ENCODE measurements at regions not wholly inside any gene's neighbourhood (a gene's known extent, or its start where the extent isn't known, plus 50 kb on each side); places are given as distances from the start of the nearest gene placed in this dataset.

DNA sequence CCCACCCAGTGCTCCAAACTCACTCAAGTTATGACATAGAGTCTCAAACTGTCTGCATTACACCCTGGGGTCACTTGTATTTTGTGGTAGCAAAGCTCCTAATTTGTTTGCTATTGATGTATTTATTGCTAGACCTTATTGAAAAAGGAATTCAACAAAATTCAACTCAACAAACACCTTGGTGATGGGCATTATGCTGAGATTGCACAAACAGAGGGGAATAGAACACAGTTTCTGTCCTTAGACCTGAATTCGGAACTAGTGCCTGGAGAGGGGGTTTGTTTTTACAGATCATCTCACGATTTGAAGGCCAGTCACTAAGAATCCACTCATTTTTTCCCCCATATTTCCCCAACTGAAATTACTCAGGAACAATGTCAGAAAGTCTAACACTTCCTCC lies 53.5 kb upstream of the MAPK4 start:
- ChIA-PET RAD21 (ENCODE audit: low non-redundant PET in 1 of 2, low total read pairs in 2 of 2, uncharacterized antibody in 2 of 2, unreplicated experiment in 2 of 2) (no interaction called here), POLR2A (no interaction called here), CTCF (no interaction called here)
- no peaks in the 10 kb centered on the region for H3K4me1 ChIP-seq (ENCODE audit: control insufficient read depth in 1 of 2, insufficient read depth in 2 of 2, low read length in 2 of 2)
- no peak for TF ChIP-seq CBX3 (IDR thresholded peaks at IDR 0.05; ENCODE audit: low read depth)
- no peak for TF ChIP-seq RAD21 (IDR thresholded peaks at IDR 0.05; ENCODE audit: low read depth)
- TF ChIP-seq ELF1 (IDR thresholded peaks at IDR 0.05; ENCODE audit: borderline replicate concordance, low read depth): no peak
- TF ChIP-seq ZFX (IDR thresholded peaks at IDR 0.05): no peak
- TF ChIP-seq EZH2 (IDR thresholded peaks at IDR 0.05): no peak
- TF ChIP-seq EZH2phosphoT487 (IDR thresholded peaks at IDR 0.05; ENCODE audit: borderline replicate concordance): no peak
- no peak for TF ChIP-seq SP1 (IDR thresholded peaks at IDR 0.05; ENCODE audit: low read depth)
- TF ChIP-seq, protein P1, sequence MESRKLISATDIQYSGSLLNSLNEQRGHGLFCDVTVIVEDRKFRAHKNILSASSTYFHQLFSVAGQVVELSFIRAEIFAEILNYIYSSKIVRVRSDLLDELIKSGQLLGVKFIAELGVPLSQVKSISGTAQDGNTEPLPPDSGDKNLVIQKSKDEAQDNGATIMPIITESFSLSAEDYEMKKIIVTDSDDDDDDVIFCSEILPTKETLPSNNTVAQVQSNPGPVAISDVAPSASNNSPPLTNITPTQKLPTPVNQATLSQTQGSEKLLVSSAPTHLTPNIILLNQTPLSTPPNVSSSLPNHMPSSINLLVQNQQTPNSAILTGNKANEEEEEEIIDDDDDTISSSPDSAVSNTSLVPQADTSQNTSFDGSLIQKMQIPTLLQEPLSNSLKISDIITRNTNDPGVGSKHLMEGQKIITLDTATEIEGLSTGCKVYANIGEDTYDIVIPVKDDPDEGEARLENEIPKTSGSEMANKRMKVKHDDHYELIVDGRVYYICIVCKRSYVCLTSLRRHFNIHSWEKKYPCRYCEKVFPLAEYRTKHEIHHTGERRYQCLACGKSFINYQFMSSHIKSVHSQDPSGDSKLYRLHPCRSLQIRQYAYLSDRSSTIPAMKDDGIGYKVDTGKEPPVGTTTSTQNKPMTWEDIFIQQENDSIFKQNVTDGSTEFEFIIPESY (IDR thresholded peaks at IDR 0.05; ENCODE audit: extremely low read depth, insufficient replicate concordance, low read length): no peak
- TF ChIP-seq CEBPB (IDR thresholded peaks at IDR 0.05; ENCODE audit: low read depth): no peak
- no peaks in the 10 kb centered on the region for H3K9me3 ChIP-seq (ENCODE audit: control insufficient read depth in 1 of 2, insufficient read depth in 1 of 2, low read depth in 1 of 2, low read length in 2 of 2)
- BruUV-seq (replicated peaks): no TSS peak
- no peak for ATAC-seq
- H3K79me2 ChIP-seq (ENCODE audit: insufficient read depth, low read length): no peaks in the 10 kb centered on the region
- H3K4me3 ChIP-seq (replicated peaks in 1 of 2; ENCODE audit: low read depth in 1 of 2, low read length in 2 of 2): no peak overlapping the region
- no peak overlapping the region for H3K4me2 ChIP-seq (ENCODE audit: low read length)
- H3K27ac ChIP-seq (ENCODE audit: low read depth, low read length): no peak overlapping the region
- no peaks in the 10 kb centered on the region for H3K9me2 ChIP-seq (ENCODE audit: insufficient read depth)
- no peak overlapping the region for H3K9ac ChIP-seq (ENCODE audit: low read length)
- H3K36me3 ChIP-seq (ENCODE audit: control insufficient read depth in 1 of 2, insufficient read depth in 2 of 2, low read length in 2 of 2): no peaks in the 10 kb centered on the region
- no peaks in the 10 kb centered on the region for H3K27me3 ChIP-seq (ENCODE audit: insufficient read depth, low read length)
- H4K20me1 ChIP-seq (ENCODE audit: insufficient read depth): no peaks in the 10 kb centered on the region
- DNase-seq (ENCODE audit: low read depth, low spot score): no peak
- H2AFZ ChIP-seq (ENCODE audit: low read depth, low read length, poor library complexity, severe bottlenecking): no peak overlapping the region
- intact Hi-C loops (cut with micrococcal nuclease): loop anchor here (5.0 to 10.0 kb wide), 2 partner anchors 361 to 548 kb away; no protein-coding TSS in a partner anchor

DNA sequence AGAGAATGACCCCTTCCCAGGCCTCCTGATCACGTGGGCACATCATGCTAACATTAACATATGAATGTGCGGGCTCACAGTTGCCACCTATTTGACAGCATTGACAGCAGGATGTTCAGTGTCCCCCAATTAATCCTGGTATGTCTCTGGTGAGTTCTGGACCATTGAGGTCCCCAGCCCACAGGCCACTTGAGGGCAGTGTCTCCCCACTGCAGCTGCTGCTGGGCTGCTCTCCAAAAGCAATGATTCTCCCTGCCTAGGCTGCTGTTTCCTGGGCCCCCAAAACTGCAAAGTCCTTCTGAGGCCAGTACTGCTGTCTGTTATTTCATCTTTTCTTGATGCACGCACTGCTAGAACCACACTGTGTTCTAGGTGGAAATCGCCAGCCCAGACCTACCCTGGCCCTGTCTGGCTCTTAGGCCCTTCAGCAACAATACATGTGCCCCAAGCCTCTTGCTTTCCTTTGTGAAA lies 52.7 kb upstream of the MAPK4 start:
- H3K36me3 ChIP-seq (ENCODE audit: control insufficient read depth in 1 of 2, insufficient read depth in 2 of 2, low read length in 2 of 2): no peaks in the 10 kb centered on the region
- H3K9ac ChIP-seq (ENCODE audit: low read length): no peak overlapping the region
- CTCF ChIA-PET: no interaction called here
- no peak overlapping the region for H3K4me3 ChIP-seq (replicated peaks in 1 of 2; ENCODE audit: low read depth in 1 of 2, low read length in 2 of 2)
- H3K27ac ChIP-seq (ENCODE audit: low read depth, low read length): no peak overlapping the region
- H3K27me3 ChIP-seq (ENCODE audit: insufficient read depth, low read length): no peaks in the 10 kb centered on the region
- no peak overlapping the region for H3K4me2 ChIP-seq (ENCODE audit: low read length)
- H3K4me1 ChIP-seq (ENCODE audit: control insufficient read depth in 1 of 2, insufficient read depth in 2 of 2, low read length in 2 of 2): no peaks in the 10 kb centered on the region
- no peaks in the 10 kb centered on the region for H3K9me2 ChIP-seq (ENCODE audit: insufficient read depth)
- no peaks in the 10 kb centered on the region for H3K79me2 ChIP-seq (ENCODE audit: insufficient read depth, low read length)
- no peak overlapping the region for H2AFZ ChIP-seq (ENCODE audit: low read depth, low read length, poor library complexity, severe bottlenecking)
- BruUV-seq (replicated peaks): no TSS peak
- POLR2A ChIA-PET: no interaction called here
- TF ChIP-seq, protein P1 (IDR thresholded peaks at IDR 0.05; ENCODE audit: extremely low read depth, insufficient replicate concordance, low read length): no peak
- TF ChIP-seq RAD21 (IDR thresholded peaks at IDR 0.05; ENCODE audit: low read depth): peak; percentile 86
- no peak for TF ChIP-seq EGR1 (IDR thresholded peaks at IDR 0.05; ENCODE audit: low read depth)
- TF ChIP-seq, protein P2, sequence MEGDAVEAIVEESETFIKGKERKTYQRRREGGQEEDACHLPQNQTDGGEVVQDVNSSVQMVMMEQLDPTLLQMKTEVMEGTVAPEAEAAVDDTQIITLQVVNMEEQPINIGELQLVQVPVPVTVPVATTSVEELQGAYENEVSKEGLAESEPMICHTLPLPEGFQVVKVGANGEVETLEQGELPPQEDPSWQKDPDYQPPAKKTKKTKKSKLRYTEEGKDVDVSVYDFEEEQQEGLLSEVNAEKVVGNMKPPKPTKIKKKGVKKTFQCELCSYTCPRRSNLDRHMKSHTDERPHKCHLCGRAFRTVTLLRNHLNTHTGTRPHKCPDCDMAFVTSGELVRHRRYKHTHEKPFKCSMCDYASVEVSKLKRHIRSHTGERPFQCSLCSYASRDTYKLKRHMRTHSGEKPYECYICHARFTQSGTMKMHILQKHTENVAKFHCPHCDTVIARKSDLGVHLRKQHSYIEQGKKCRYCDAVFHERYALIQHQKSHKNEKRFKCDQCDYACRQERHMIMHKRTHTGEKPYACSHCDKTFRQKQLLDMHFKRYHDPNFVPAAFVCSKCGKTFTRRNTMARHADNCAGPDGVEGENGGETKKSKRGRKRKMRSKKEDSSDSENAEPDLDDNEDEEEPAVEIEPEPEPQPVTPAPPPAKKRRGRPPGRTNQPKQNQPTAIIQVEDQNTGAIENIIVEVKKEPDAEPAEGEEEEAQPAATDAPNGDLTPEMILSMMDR (IDR thresholded peaks at IDR 0.05 in 2 of 3, conservative IDR thresholded peaks at IDR 0.05 in 1 of 3; ENCODE audit: borderline replicate concordance in 1 of 3, insufficient read depth in 1 of 3, low read depth in 2 of 3, low read length in 2 of 3): peak; percentile 70 to 85 (median 79)
- RAD21 ChIA-PET (ENCODE audit: low non-redundant PET in 1 of 2, low total read pairs in 2 of 2, uncharacterized antibody in 2 of 2, unreplicated experiment in 2 of 2): no interaction called here
- no peaks in the 10 kb centered on the region for H4K20me1 ChIP-seq (ENCODE audit: insufficient read depth)
- H3K9me3 ChIP-seq (ENCODE audit: control insufficient read depth in 1 of 2, insufficient read depth in 1 of 2, low read depth in 1 of 2, low read length in 2 of 2): no peaks in the 10 kb centered on the region
- DNase-seq (ENCODE audit: low read depth, low spot score) (no peak), ATAC-seq (peak; percentile 97)
- intact Hi-C loops (cut with micrococcal nuclease): loop anchor here (1.0 to 10.0 kb wide), 5 partner anchors 79 to 548 kb away; no protein-coding TSS in a partner anchor
